GM18507 (cell line): ENCODE measurements at regions not wholly inside any gene's neighbourhood (a gene's known extent, or its start where the extent isn't known, plus 50 kb on each side); places are given as distances from the start of the nearest gene placed in this dataset.

Experiments used
- DNase-seq: peaks from one replicate; pipeline ENCODE4 v3.0.0; 2011; ENCODE audit warnings: low read depth; ENCODE audit not compliant: insufficient read length; ENCODE audit errors: extremely low spot score
- FAIRE-seq: peaks from 2 replicates; lab custom pipeline; 2011; peaks lifted over from hg19 to GRCh38; lab: Jason Lieb, UNC

- FAIRE-seq (no peak), DNase-seq (no peak)
Measured at GRCh38 chr17:70871180-70871818, 702.0 kb downstream of the KCNJ2 start.

GRCh38 chr17:70872103-70872502 is 702.8 kb downstream of the KCNJ2 start:
- no peak for DNase-seq
- FAIRE-seq: no peak

- no peak for DNase-seq
- no peak for FAIRE-seq
Measured at GRCh38 chr17:70875729-70876310, 706.5 kb downstream of the KCNJ2 start.

GRCh38 chr17:70878879-70879278 is 709.5 kb downstream of the KCNJ2 start:
- no peak for FAIRE-seq
- DNase-seq: no peak

- no peak for DNase-seq
- FAIRE-seq: no peak
Measured at GRCh38 chr17:70879401-70879800, 710.1 kb downstream of the KCNJ2 start.

- DNase-seq (no peak), FAIRE-seq (no peak)
Measured at GRCh38 chr17:70881093-70881492, 711.8 kb downstream of the KCNJ2 start.

- no peak for DNase-seq
- no peak for FAIRE-seq
Measured at GRCh38 chr17:70882504-70882903, 713.2 kb downstream of the KCNJ2 start.

- FAIRE-seq (no peak), DNase-seq (no peak)
Measured at GRCh38 chr17:70886648-70887047, 717.3 kb downstream of the KCNJ2 start.

- FAIRE-seq: no peak
- no peak for DNase-seq
Measured at GRCh38 chr17:70888324-70888723, 719.0 kb downstream of the KCNJ2 start.

GRCh38 chr17:70891306-70891705 is 722.0 kb downstream of the KCNJ2 start:
- no peak for DNase-seq
- FAIRE-seq: no peak

GRCh38 chr17:70892527-70892926 is 723.2 kb downstream of the KCNJ2 start:
- DNase-seq (no peak), FAIRE-seq (no peak)

- no peak for FAIRE-seq
- DNase-seq: no peak
Measured at GRCh38 chr17:70896843-70897242, 727.5 kb downstream of the KCNJ2 start.

GRCh38 chr17:70897446-70897845 is 728.1 kb downstream of the KCNJ2 start:
- no peak for DNase-seq
- FAIRE-seq: no peak

- no peak for DNase-seq
- FAIRE-seq: no peak
Measured at GRCh38 chr17:70901870-70902269, 732.5 kb downstream of the KCNJ2 start.

GRCh38 chr17:70905796-70906195 is 736.5 kb downstream of the KCNJ2 start:
- DNase-seq (no peak), FAIRE-seq (no peak)

- FAIRE-seq: no peak
- no peak for DNase-seq
Measured at GRCh38 chr17:70906808-70907207, 737.5 kb downstream of the KCNJ2 start.

GRCh38 chr17:70912716-70913485 is 743.6 kb downstream of the KCNJ2 start:
- DNase-seq: no peak
- no peak for FAIRE-seq

- FAIRE-seq: no peak
- no peak for DNase-seq
Measured at GRCh38 chr17:70916469-70916868, 747.1 kb downstream of the KCNJ2 start.

- DNase-seq (no peak), FAIRE-seq (no peak)
Measured at GRCh38 chr17:70919241-70919640, 749.9 kb downstream of the KCNJ2 start.

- no peak for FAIRE-seq
Measured at GRCh38 chr17:70920416-70920815, 751.1 kb downstream of the KCNJ2 start.

GRCh38 chr17:70922268-70922667 is 752.9 kb downstream of the KCNJ2 start:
- FAIRE-seq: no peak
- no peak for DNase-seq

More at GRCh38 chr17:70920416-70920815, 751.1 kb downstream of the KCNJ2 start:
- DNase-seq: no peak
